Fibroblast of the aortic adventitia (primary cell): ENCODE measurements at regions not wholly inside any gene's neighbourhood (a gene's known extent, or its start where the extent isn't known, plus 50 kb on each side); places are given as distances from the start of the nearest gene placed in this dataset.

ENCODE experiments used
- DNase-seq: peaks from one replicate; pipeline ENCODE4 v3.0.0-alpha.2; 2010; ENCODE audit warnings: low read depth
- H3K4me3 ChIP-seq: 2 replicates; pipeline ENCODE4 v1.5.1; 2011; ENCODE audit warnings: low read depth, mild to moderate bottlenecking, control low read depth, low read length, moderate library complexity
- TF ChIP-seq, protein P1 (sequence below): IDR thresholded peaks from 2 replicates; pipeline ENCODE4 v1.5.1; 2011; ENCODE audit warnings: mild to moderate bottlenecking, low read length, control low read depth, inconsistent platforms; ENCODE audit not compliant: insufficient read depth

DNA sequence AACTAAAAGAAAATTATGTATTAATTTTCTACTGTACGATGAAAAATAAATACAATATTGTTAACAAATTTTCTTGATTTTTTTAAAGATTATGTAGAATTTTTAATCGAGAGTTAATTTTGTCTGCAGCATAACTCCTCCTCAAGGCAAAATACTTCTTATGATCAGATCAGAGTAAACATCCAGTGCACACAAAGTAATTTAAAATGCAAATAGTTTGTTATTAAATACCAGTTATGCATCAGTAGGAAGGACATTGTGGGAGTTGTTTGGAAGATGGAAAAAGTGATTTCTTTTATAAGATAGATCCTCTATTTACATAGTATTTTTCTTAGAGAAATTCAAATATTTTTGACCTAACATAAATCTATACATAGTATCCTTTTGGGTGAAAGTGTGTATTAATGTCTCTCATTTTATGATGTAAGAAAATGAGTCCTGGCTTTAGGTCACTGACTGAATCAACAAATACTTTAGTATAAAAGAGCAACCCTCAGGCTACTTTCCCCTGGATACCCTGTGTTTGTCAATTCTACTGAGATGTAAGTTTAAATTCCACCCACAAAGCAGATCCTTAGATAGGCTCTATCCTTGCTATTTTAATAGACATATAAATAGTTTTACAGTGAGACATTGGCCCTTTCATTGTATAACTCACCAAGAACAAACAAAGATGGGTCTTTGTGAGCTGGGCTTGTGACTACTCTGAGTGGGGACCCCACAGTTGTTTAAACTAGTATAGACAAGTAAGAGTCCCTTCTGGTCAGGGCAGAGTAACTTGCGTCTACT lies 1133.7 kb downstream of the GATA3 start:
- H3K4me3 ChIP-seq, result no peak overlapping the region
- TF ChIP-seq, protein P1, sequence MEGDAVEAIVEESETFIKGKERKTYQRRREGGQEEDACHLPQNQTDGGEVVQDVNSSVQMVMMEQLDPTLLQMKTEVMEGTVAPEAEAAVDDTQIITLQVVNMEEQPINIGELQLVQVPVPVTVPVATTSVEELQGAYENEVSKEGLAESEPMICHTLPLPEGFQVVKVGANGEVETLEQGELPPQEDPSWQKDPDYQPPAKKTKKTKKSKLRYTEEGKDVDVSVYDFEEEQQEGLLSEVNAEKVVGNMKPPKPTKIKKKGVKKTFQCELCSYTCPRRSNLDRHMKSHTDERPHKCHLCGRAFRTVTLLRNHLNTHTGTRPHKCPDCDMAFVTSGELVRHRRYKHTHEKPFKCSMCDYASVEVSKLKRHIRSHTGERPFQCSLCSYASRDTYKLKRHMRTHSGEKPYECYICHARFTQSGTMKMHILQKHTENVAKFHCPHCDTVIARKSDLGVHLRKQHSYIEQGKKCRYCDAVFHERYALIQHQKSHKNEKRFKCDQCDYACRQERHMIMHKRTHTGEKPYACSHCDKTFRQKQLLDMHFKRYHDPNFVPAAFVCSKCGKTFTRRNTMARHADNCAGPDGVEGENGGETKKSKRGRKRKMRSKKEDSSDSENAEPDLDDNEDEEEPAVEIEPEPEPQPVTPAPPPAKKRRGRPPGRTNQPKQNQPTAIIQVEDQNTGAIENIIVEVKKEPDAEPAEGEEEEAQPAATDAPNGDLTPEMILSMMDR, result no peak
- no peak for DNase-seq

DNA sequence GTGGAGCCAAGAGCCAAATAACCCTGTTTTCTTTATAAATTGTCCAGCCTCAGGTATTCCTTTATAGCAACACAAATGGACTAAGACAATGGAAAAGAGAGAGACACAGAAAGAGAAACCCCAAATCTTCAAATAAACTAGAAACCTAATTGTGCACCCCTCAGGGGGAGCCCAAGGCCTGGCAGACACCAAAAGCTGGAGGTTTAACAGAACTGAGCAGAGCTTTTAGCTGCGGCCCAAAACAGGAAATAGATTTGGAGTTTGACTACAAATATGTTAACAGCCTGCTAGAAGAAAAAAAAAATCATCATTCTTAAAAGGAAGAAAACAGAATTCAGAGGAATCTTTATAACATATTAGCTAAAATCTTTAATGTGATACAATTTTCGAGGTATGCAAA lies 1135.0 kb downstream of the GATA3 start:
- TF ChIP-seq, protein P1, result no peak
- H3K4me3 ChIP-seq, result no peak overlapping the region
- no peak for DNase-seq

DNA sequence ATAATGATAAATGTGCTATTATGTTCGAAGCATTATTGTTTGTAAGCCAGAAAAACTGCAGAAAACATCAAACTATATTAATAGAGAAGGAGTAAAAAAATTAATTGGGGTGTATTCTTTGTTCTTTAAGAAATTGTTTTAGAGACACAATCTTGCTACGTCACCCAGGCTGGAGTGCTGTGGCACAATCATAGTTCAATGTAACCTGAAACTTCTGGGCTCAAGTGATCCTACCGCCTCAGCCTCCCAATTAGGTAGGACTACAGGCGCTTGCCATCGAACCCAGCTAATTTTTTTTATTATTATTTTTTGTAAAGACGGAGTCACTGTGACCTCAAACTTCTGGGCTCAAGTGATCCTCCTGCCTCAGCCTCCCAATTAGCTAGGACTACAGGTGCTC lies 1138.6 kb downstream of the GATA3 start:
- DNase-seq, result no peak
- TF ChIP-seq, protein P1, result no peak
- H3K4me3 ChIP-seq, result no peak overlapping the region

DNA sequence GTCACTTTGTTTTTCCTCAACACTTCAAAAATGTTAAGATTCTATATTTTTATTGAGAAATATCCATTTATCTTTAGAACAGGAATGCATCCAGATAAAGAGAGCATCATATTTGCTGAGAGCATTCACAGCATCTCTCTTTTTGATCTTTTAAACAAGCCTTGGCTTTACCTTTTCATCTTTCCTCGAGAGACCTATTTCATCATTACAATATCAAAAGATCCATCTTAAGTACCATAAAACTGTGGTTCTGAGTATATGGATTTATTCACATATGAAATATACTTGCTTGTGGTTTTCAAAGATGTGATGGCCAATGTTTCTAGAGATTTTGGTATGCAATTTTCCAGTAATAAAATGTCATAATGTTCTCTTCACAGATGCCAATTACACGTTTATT lies 1140.9 kb downstream of the GATA3 start:
- no peak for DNase-seq
- no peak overlapping the region for H3K4me3 ChIP-seq
- TF ChIP-seq, protein P1, result no peak

DNA sequence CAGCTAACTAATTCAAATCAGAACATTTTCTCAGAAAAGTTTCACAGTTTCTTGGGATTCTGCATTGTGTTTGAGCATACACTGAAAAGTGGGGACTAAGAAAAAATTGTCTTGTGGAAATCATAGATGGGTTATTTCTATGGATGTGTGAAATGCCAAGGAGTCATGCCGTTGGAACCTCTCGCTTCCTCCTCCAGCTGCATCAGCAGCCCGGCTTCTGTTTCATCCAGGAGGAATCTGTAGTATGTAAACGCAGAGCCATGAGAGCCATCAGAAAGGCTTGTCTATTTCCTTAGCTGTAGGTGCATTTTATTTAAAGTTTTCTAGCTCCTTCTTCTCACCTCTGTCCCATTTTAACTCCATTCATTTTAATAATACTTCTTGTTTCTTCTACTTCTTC lies 1144.1 kb downstream of the GATA3 start:
- H3K4me3 ChIP-seq, result no peak overlapping the region
- DNase-seq, result peak; percentile 23
- TF ChIP-seq, protein P1, result no peak

DNA sequence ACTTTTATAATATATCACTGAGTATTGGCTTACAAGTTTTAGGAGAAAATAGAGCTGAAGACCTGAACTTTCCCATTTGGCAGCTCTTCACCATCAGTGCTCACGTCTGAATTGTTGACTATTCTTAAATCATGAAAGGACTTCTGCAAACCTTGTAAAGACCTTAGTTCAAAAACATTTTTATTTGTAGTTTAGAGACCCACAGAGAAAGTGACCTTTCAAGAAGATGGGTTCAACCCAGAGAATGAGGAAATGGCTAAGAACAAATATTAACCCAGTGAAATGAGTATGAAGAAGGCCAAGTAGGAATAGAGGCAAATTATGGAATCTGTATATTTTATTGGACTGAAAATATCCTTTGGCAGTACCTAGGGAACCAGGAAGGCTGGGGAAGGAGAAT lies 1151.1 kb downstream of the GATA3 start:
- no peak overlapping the region for H3K4me3 ChIP-seq
- no peak for DNase-seq
- TF ChIP-seq, protein P1, result no peak
